Panc1 (cell line): ENCODE measurements at regions not wholly inside any gene's neighbourhood (a gene's known extent, or its start where the extent isn't known, plus 50 kb on each side); places are given as distances from the start of the nearest gene placed in this dataset.

Experiments
- ATAC-seq: fragments of 200-7000 bp; cut with Tn5 transposase; 2 replicates; pipeline ENCODE4 v1.9.1; 2020; ENCODE audit warnings: mild to moderate bottlenecking, moderate library complexity
- BruUV-seq: library from RNA; stranded (reverse); fragments of 400-500 nt; replicated peaks from 2 replicates; lab custom pipeline; 2021; lab: Mats Ljungman, UMichigan
- CTCF ChIA-PET: fragments of 300-600 bp; sonication (Branson Sonifier 250); formaldehyde crosslinking; loops from one replicate; lab custom pipeline; 2022; ENCODE audit warnings: antibody characterized with exemption; lab: Charles Lee
- POLR2A ChIA-PET: fragments of 300-600 bp; sonication (Branson Sonifier 250); formaldehyde crosslinking; loops from one replicate; lab custom pipeline; 2022; ENCODE audit warnings: antibody characterized with exemption; lab: Charles Lee
- DNase-seq: peaks from one replicate; pipeline ENCODE4 v3.0.0-alpha.2; 2010; ENCODE audit warnings: low read depth, low spot score
- H3K27ac ChIP-seq: 2 replicates; pipeline ENCODE4 v1.5.1; 2011; ENCODE audit warnings: mild to moderate bottlenecking, low read length, inconsistent platforms
- H3K27me3 ChIP-seq: fragments of 200-500 bp; sonication (Bioruptor generic); 2 replicates; pipeline ENCODE4 v1.6.0; 2014; ENCODE audit warnings: low read length, inconsistent platforms; ENCODE audit not compliant: control insufficient read depth, insufficient read depth
- H3K36me3 ChIP-seq: fragments of 200-500 bp; sonication (Bioruptor generic); 2 replicates; pipeline ENCODE4 v1.5.1; 2014; ENCODE audit warnings: inconsistent platforms, mild to moderate bottlenecking, low read length, moderate library complexity; ENCODE audit not compliant: control insufficient read depth, insufficient read depth
- H3K4me1 ChIP-seq: 2 replicates; pipeline ENCODE4 v1.5.1; 2011; ENCODE audit warnings: inconsistent platforms, mild to moderate bottlenecking, low read length, moderate library complexity; ENCODE audit not compliant: control insufficient read depth, insufficient read depth
- H3K4me3 ChIP-seq, 2 experiments: 2 replicates each; pipeline ENCODE4 v1.5.1; 2011 to 2012; ENCODE audit warnings: low read depth in 2 of 2, low read length in 2 of 2, mild to moderate bottlenecking in 2 of 2, inconsistent platforms in 1 of 2, moderate library complexity in 1 of 2
- H3K9me3 ChIP-seq: fragments of 200-500 bp; sonication (Bioruptor generic); 2 replicates; pipeline ENCODE4 v1.5.1; 2014; ENCODE audit warnings: low read depth, mild to moderate bottlenecking, inconsistent platforms, low read length, moderate library complexity; ENCODE audit not compliant: control insufficient read depth, insufficient read depth
- CTCF ChIP-seq: fragments of 450-650 bp; IDR thresholded peaks from 2 replicates; pipeline ENCODE4 v1.5.1; 2017; ENCODE audit warnings: mild to moderate bottlenecking
- POLR2AphosphoS5 ChIP-seq: IDR thresholded peaks from 2 replicates; pipeline ENCODE4 v1.6.1; 2012; ENCODE audit warnings: mild to moderate bottlenecking, low read depth, low read length, moderate library complexity
- REST ChIP-seq, 2 experiments: IDR thresholded peaks; 2 replicates each; pipeline ENCODE4 v1.6.1; 2011 to 2012; ENCODE audit warnings: low read depth in 2 of 2, control low read depth in 1 of 2, low read length in 1 of 2, mild to moderate bottlenecking in 1 of 2, moderate library complexity in 1 of 2; ENCODE audit not compliant: insufficient read depth in 1 of 2
- SIN3A ChIP-seq: IDR thresholded peaks from 2 replicates; pipeline ENCODE4 v1.6.1; 2012; ENCODE audit warnings: low read depth, mild to moderate bottlenecking, low read length, moderate library complexity, borderline replicate concordance; ENCODE audit not compliant: insufficient read depth
- TCF7L2 ChIP-seq: IDR thresholded peaks from 2 replicates; pipeline ENCODE4 v1.6.1; 2011; ENCODE audit warnings: mild to moderate bottlenecking, low read depth, low read length, inconsistent platforms
- in situ Hi-C: cut with HindIII; loops from 2 replicates; pipeline ENCODE4 v1.10.0; 2016; ENCODE audit warnings: low sequenced_read_pairs, low pct_unique_long_range_greater_than_20kb
- intact Hi-C: fragments of 100-400 bp; cut with micrococcal nuclease; formaldehyde crosslinking; loops from one replicate; pipeline ENCODE4 v1.10.0; 2022; ENCODE audit not compliant: unreplicated experiment

- in situ Hi-C loops (no loop called here), intact Hi-C loops (no loop called here)
- DNase-seq (no peak), ATAC-seq (no peak)
- Histone ChIP-seq H3K36me3 (no peaks in the 10 kb centered on the region), H3K27me3 (no peaks in the 10 kb centered on the region), H3K4me1 (no peaks in the 10 kb centered on the region), H3K9me3 (no peaks in the 10 kb centered on the region), H3K4me3 (no peak overlapping the region), H3K27ac (no peak overlapping the region)
- TF ChIP-seq CTCF: no peak
- no peak for TF ChIP-seq POLR2AphosphoS5
- no peak for TF ChIP-seq SIN3A
- no peak for TF ChIP-seq REST (IDR thresholded peaks at IDR 0.05; ENCODE audit: insufficient read depth in 1 of 2, low read depth in 2 of 2, low read length in 1 of 2)
- TF ChIP-seq TCF7L2: no peak
- no TSS peak for BruUV-seq
- CTCF ChIA-PET: no interaction called here
- POLR2A ChIA-PET: no interaction called here
These were observed 843.8 kb upstream of the SPRY2 start for GRCh38 chr13:81184556-81185265.

GRCh38 chr13:81172603-81173002 is 831.7 kb upstream of the SPRY2 start:
- Histone ChIP-seq H3K27ac (no peak overlapping the region), H3K36me3 (no peaks in the 10 kb centered on the region), H3K9me3 (no peaks in the 10 kb centered on the region), H3K4me3 (no peak overlapping the region), H3K27me3 (no peaks in the 10 kb centered on the region), H3K4me1 (no peaks in the 10 kb centered on the region)
- intact Hi-C loops: loop anchor here (10.0 kb wide), 1 partner anchor 312 kb away; no protein-coding TSS in a partner anchor
- TF ChIP-seq SIN3A (no peak), TCF7L2 (no peak), CTCF (no peak), REST (IDR thresholded peaks at IDR 0.05; ENCODE audit: insufficient read depth in 1 of 2, low read depth in 2 of 2, low read length in 1 of 2) (no peak), POLR2AphosphoS5 (no peak)
- ATAC-seq (no peak), DNase-seq (no peak)
- ChIA-PET CTCF (no interaction called here), POLR2A (interaction anchor here (0.5 kb wide), 1 partner anchor 1762 kb away, joined by 17 read pairs; no protein-coding TSS in a partner anchor)
- in situ Hi-C loops: no loop called here
- BruUV-seq: no TSS peak
